ENCODE measurements at regions not wholly inside any gene's neighbourhood (a gene's known extent, or its start where the extent isn't known, plus 50 kb on each side); places are given as distances from the start of the nearest gene placed in this dataset.

GRCh38 chr12:19953734-19954133, 414.6 kb upstream of the PDE3A start:
- no peak overlapping the region for H2BK5ac ChIP-seq (ENCODE audit: low read depth, low read length, poor library complexity, severe bottlenecking)
- no peak overlapping the region for H3K56ac ChIP-seq (ENCODE audit: extremely low read depth, insufficient read depth, low read length)
- no peaks in the 10 kb centered on the region for H3K4me1 ChIP-seq (ENCODE audit: control insufficient read depth, insufficient read depth, low read length)
- no peaks in the 10 kb centered on the region for H3K27me3 ChIP-seq (ENCODE audit: control insufficient read depth, insufficient read depth, low read length)
- H2AFZ ChIP-seq (replicated peaks; ENCODE audit: low read length, poor library complexity), result no peak overlapping the region
- H3K18ac ChIP-seq (ENCODE audit: low read depth, low read length), result no peak overlapping the region
- H3K9ac ChIP-seq (ENCODE audit: low read depth, low read length), result no peak overlapping the region
- no peak overlapping the region for H4K8ac ChIP-seq (ENCODE audit: low read depth in 2 of 2, low read length in 2 of 2)
- no peak overlapping the region for H2BK120ac ChIP-seq (ENCODE audit: low read depth, low read length)
- no peak overlapping the region for H2AK5ac ChIP-seq (ENCODE audit: low read depth, low read length)
- DNase-seq, result no peak
- no TSS peak for BruUV-seq (replicated peaks)
- no peaks in the 10 kb centered on the region for H3K9me3 ChIP-seq (ENCODE audit: control insufficient read depth, insufficient read depth, low read length)
- no peak for ATAC-seq (ENCODE audit: low read depth)
- H3K14ac ChIP-seq (replicated peaks; ENCODE audit: low read depth, low read length), result no peak overlapping the region; the same call in 1 of the 2 replicates
- H3K36me3 ChIP-seq (ENCODE audit: control insufficient read depth, insufficient read depth, low read length), result no peaks in the 10 kb centered on the region
- intact Hi-C loops (cut with micrococcal nuclease) (no loop called here), in situ Hi-C loops (cut with MboI; ENCODE audit: low sequenced_read_pairs) (no loop called here), dilution Hi-C loops (cut with HindIII; ENCODE audit: low sequenced_read_pairs, unreplicated experiment) (no loop called here)
- H3K4ac ChIP-seq (ENCODE audit: low read depth, low read length), result no peak overlapping the region
- POLR2A ChIA-PET (ENCODE audit: unreplicated experiment), result no interaction called here
- H3K4me3 ChIP-seq (ENCODE audit: insufficient read depth, low read depth, low read length), result no peak overlapping the region
- H4K5ac ChIP-seq (ENCODE audit: low read depth, low read length), result no peak overlapping the region
- no peaks in the 10 kb centered on the region for H3K9me1 ChIP-seq (ENCODE audit: insufficient read depth, low read length)
- no peaks in the 10 kb centered on the region for H3K79me1 ChIP-seq (ENCODE audit: low read depth in 1 of 2, low read length in 2 of 2)
- CTCF ChIA-PET, result no interaction called here
- H2BK20ac ChIP-seq (ENCODE audit: low read depth, low read length), result no peak overlapping the region
- no peak overlapping the region for H2AK9ac ChIP-seq (replicated peaks; ENCODE audit: low read depth, low read length, poor library complexity)
- H3K23ac ChIP-seq (ENCODE audit: low read depth, low read length), result no peak overlapping the region
- H4K91ac ChIP-seq (ENCODE audit: insufficient read depth, low read depth, low read length), result no peak overlapping the region
- WGBS, 2 experiments (ENCODE audit: extremely low coverage in 2 of 2, insufficient read length in 1 of 2), result no CpG with 5 or more reads among the region's 1 CpG
- no peak overlapping the region for H2BK15ac ChIP-seq (ENCODE audit: low read depth, low read length)
- no peak overlapping the region for H3K4me2 ChIP-seq (ENCODE audit: low read depth, low read length)
- TF ChIP-seq SMC3 (IDR thresholded peaks at IDR 0.05; ENCODE audit: low read depth, low read length) (no peak), RFX5 (IDR thresholded peaks at IDR 0.05; ENCODE audit: low read depth, low read length) (no peak), MXI1 (IDR thresholded peaks at IDR 0.05; ENCODE audit: borderline replicate concordance, low read depth, low read length) (no peak), NFE2L2 (IDR thresholded peaks at IDR 0.05; ENCODE audit: low read depth, low read length) (no peak), FOS (IDR thresholded peaks at IDR 0.05; ENCODE audit: low read depth, low read length) (no peak), RCOR1 (IDR thresholded peaks at IDR 0.05; ENCODE audit: insufficient replicate concordance, low read length) (no peak), ELK1 (IDR thresholded peaks at IDR 0.05; ENCODE audit: borderline replicate concordance, low read depth, low read length) (no peak), MAZ (IDR thresholded peaks at IDR 0.05; ENCODE audit: borderline replicate concordance, low read depth, low read length) (no peak), CEBPB (IDR thresholded peaks at IDR 0.05; ENCODE audit: low read depth, low read length) (no peak), BHLHE40 (IDR thresholded peaks at IDR 0.05; ENCODE audit: low read depth, low read length) (no peak), CHD1 (IDR thresholded peaks at IDR 0.05; ENCODE audit: low read depth, low read length) (no peak), MAFK (IDR thresholded peaks at IDR 0.05; ENCODE audit: low read depth, low read length) (no peak), POLR2A (IDR thresholded peaks at IDR 0.05; ENCODE audit: low read depth, low read length) (no peak), RAD21 (IDR thresholded peaks at IDR 0.05; ENCODE audit: low read length) (no peak)
- TF ChIP-seq, protein P1, sequence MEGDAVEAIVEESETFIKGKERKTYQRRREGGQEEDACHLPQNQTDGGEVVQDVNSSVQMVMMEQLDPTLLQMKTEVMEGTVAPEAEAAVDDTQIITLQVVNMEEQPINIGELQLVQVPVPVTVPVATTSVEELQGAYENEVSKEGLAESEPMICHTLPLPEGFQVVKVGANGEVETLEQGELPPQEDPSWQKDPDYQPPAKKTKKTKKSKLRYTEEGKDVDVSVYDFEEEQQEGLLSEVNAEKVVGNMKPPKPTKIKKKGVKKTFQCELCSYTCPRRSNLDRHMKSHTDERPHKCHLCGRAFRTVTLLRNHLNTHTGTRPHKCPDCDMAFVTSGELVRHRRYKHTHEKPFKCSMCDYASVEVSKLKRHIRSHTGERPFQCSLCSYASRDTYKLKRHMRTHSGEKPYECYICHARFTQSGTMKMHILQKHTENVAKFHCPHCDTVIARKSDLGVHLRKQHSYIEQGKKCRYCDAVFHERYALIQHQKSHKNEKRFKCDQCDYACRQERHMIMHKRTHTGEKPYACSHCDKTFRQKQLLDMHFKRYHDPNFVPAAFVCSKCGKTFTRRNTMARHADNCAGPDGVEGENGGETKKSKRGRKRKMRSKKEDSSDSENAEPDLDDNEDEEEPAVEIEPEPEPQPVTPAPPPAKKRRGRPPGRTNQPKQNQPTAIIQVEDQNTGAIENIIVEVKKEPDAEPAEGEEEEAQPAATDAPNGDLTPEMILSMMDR (conservative IDR thresholded peaks at IDR 0.05; ENCODE audit: low read depth, low read length), result no peak
- H4K20me1 ChIP-seq (ENCODE audit: insufficient read depth, low read length), result no peaks in the 10 kb centered on the region
- no peak overlapping the region for H3K27ac ChIP-seq (ENCODE audit: insufficient read depth, low read length)
